ENCODE measurements at regions not wholly inside any gene's neighbourhood (a gene's known extent, or its start where the extent isn't known, plus 50 kb on each side); places are given as distances from the start of the nearest gene placed in this dataset.
"Not testable (repeated sequence)": the region's sequence is repeated elsewhere in the genome, so short reads cannot be mapped to it uniquely, and the experiment has no call there.

GRCh38 chr17:64772845-64773299 is 110.8 kb upstream of the SMURF2 start:
- DNase-seq (ENCODE audit: low read depth), result no peak

GRCh38 chr17:64771980-64772844 is 110.1 kb upstream of the SMURF2 start:
- DNase-seq (ENCODE audit: low read depth), result no peak

- no peak for DNase-seq (ENCODE audit: low read depth)
Observed at GRCh38 chr17:64769712-64770111, 107.6 kb upstream of the SMURF2 start.

DNA sequence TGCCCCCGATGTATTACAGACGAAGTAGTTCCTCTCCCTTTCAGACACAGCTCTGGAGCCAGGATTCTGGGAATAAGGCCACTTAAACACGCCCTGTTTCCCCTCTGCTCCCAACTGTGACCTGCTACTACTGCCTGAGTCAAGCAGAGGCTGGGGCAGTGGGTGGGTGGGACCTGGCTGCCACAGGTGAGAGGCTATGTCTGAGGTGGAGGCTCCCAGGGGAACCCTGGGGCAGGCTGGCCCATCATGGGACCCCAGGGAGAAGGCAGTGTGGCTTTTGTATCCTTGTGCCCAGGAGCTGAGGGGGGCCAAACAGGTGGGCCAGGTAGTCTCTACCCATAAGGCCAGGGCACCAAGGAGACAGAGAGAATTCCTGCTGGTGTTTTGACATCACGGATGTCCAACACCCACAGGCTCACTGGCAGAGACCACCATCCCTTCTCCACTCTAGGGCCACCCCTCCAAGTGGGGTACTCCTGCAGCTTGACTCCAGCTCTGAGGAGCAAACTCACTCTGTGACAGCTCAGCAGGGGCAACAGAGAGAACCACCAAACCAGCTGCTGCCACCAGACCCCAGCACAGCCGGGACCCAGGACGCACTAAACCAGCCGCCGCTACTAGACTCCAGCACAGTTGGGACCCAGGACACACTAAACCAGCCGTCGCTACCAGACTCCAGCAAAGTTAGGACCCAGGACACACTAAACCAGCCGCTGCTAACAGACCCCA is 105.3 kb upstream of the SMURF2 start:
- no peak for DNase-seq (ENCODE audit: low read depth)

GRCh38 chr17:64765191-64765889 is 103.2 kb upstream of the SMURF2 start:
- DNase-seq (ENCODE audit: low read depth), result peak; percentile 37

DNA sequence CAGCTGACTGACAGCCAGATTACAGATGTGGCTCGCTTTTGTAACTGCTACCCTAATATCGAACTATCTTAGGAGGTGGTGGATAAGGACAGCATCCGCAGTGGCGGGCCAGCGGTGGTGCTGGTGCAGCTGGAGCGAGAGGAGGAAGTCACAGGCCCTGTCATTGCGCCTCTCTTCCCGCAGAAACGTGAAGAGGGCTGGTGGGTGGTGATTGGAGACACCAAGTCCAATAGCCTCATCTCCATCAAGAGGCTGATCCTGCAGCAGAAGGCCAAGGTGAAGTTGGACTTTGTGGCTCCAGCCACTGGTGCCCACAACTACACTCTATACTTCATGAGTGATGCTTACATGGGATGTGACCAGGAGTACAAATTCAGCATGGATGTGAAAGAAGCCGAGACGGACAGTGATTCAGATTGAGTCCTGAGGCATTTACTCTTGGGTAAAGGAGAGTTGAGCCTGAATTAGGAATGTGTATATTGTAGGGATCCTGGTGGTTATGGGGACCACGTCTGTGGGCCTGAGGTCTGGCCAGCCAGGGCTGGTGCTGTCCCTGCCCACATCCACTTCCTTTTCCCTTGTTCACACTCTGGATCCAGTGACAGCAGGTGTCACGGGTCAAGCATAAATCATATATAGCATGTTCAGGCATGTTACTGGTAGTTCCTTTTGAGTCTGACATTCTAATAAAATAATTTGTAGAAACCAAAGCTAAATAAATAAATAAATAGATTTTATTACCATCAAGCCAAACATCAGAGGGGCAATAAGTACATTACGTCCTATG is 89.0 kb upstream of the SMURF2 start:
- no peak for DNase-seq (ENCODE audit: low read depth)

DNA sequence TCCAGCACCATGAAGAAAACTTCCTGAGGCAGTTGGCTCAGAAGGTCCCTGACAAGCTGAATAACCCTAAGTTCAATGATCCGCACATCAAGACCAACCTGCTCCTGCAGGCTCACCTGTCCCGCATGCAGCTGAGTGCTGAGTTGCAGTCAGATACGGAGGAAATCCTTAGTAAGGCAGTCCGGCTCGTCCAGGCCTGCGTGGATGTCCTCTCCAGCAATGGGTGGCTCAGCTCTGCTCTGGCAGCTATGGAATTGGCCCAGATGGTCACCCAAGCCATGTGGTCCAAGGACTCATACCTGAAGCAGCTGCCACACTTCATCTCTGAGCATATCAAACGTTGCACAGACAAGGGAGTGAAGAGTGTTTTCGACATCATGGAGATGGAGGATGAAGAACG is 88.4 kb upstream of the SMURF2 start:
- DNase-seq (ENCODE audit: low read depth), result no peak

DNA sequence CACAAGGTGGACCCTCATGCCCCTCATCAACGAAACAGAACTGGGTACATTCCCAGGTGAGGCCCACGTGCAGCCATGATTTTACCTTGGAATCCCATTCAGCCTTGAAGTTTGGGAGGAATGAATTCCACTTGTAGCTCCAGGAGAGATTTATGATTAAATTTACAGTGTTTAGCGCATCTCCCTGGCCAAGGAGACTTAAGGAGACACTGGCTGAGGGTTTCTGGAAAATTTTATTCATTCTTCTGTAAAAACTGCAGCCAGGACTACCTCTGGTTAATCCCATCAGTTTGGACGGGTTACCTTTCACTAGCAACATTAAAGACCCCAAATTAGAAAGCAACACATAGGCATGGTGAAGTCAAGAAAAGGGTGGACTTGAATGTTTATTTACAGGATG is 87.2 kb upstream of the SMURF2 start:
- DNase-seq (ENCODE audit: low read depth), result no peak

- peak; percentile 74 for DNase-seq (ENCODE audit: low read depth)
Observed at GRCh38 chr17:64747938-64748540, 85.9 kb upstream of the SMURF2 start.

GRCh38 chr17:64742326-64742725 is 80.2 kb upstream of the SMURF2 start:
- no peak for DNase-seq (ENCODE audit: low read depth)

DNA sequence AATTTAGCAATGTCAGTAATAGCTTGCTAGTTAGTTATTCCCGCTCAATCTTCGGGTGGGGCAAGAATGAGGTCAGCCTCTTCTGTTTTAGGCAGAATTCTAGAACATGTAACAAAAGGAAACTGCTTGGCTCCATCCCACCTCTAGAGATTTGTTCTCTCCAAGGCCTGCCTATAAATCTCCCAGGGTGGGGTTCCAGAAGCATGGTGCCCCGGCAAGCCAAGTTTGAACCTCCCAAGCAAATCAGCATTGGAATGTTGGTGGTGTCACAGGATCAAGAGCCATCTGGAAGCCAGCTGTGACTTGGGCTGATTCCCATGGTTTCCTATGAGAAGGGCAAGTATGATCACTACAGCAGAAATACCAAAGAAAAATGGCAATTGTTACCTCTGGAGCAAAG is 79.8 kb upstream of the SMURF2 start:
- DNase-seq (ENCODE audit: low read depth), result peak; percentile 71

- peak; percentile 46 for DNase-seq (ENCODE audit: low read depth)
Observed at GRCh38 chr17:64741038-64741641, 79.0 kb upstream of the SMURF2 start.

DNA sequence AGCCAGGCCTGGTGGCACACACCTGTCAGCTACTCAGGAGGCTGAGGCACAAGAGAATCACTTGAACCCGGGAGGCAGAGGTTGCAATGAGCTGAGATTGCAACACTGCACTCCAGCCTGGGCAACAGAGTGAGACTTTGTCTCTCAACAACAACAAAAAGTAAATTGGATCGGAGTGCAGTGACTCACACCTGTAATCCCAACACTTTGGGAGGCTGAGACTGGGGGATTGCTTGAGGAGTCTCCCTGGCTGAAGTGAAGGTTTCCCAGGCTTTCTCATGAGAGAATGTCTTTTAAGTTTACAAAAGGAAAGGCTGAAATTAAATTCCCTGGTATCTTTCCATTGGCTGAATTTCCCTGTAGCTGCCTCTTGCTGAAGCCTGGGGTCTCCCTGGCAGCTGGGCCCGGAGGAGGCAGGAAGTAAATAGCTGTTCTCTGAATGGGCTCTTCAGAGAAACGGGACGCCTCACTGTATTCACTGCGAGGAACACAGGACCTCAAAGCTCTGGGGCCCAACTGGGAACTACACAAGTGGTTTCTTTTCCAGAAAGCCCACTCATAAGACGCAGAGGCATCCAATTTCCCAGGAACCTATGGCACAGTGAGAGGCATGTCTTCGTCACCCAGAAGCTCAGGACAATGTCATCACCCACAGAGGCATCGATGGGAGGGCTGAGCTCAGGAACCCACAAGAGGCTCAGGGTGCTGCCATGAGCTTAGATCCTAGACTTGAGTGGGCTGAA is 77.4 kb upstream of the SMURF2 start:
- peak; percentile 79 for DNase-seq (ENCODE audit: low read depth)

DNA sequence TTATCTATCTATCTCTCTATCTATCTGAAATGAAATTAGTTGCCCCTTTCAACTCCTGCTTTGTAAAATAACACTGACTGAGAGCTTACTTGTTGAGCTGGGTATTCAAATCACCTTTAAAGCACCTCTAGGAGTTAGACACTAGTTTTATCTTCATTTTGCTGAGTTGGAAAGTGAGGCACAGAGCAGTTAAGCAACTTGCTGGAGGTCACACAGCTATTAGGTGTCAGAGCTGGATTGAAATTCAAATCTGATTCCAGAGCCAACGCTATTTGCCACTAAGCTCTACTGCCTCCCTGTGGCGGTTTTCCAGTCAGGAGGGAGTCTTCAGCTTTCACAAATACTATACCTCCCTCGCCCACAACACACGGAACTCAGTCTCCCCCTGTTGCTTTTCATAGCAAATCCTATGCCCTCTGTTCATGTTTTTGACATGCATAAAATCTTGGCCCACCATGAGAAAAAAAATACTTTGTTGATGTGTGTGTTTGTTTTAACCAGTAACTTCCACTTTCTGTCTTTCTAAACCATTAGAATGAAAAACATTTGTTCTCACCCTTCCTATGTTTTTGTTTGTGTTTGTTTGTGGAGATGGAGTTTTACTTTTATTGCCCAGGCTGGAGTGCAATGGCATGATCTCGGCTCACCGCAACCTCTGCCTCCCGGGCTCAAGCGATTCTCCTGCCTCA is 74.8 kb upstream of the SMURF2 start:
- DNase-seq (ENCODE audit: low read depth), result peak; percentile 81

GRCh38 chr17:64732336-64733006 is 70.4 kb upstream of the SMURF2 start:
- peak; percentile 93 for DNase-seq (ENCODE audit: low read depth)

- peak; percentile 93 for DNase-seq (ENCODE audit: low read depth)
Observed at GRCh38 chr17:64730023-64730422, 67.9 kb upstream of the SMURF2 start.

GRCh38 chr17:64729201-64729600 is 67.1 kb upstream of the SMURF2 start:
- no peak for DNase-seq (ENCODE audit: low read depth)

DNA sequence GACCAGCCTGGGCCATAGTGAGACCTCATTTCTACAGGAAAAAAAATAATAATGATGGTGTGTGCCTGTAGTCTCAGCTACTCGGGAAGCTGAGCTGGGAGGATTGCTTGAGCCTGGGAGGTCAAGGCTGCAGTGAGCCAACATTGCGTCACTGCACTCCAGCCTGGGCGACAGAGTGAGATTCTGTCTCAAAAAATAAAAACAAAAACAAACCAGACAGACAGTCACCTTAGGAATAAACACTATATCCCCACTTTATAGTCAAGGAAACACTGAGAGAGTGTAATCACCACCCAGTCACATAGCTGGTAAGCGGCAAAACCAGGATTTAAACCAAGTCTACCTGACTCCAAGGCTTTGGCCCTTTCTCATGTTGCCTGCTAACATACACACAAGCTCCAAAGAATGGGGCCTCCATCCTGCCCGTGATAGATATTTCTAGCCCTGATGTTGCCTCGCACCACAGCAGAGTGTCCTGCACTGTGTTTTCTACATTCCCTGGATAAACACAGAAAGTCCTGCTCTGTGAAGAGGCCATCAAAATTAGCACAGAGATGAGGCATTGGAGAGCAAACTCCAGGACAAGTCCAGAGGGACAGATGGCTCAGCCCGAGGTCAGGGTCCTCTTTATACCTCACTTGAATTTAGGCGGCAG is 66.1 kb upstream of the SMURF2 start:
- peak; percentile 56 for DNase-seq (ENCODE audit: low read depth)

DNA sequence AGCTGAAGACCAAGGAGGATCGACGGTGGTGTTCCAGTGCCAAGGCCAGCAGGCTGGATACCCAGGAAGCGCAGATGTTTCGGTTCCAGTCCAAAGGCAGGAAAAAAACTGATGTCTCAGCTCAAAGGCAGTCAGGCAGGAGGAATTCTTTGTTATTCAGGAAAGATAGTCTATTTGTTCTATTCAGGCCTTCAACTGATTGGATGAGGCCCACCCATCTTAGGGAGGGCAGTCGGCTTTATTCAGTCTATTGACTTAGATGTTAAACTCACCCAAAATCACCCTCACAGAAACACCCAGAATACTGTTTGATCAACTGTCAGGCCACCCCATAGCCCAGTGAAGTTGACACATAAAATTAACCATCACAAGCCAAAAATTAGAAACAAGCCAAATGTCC is 63.9 kb upstream of the SMURF2 start:
- DNase-seq (ENCODE audit: low read depth), result not testable (repeated sequence)

All from ELR (cell line).